ENCODE measurements at regions not wholly inside any gene's neighbourhood (a gene's known extent, or its start where the extent isn't known, plus 50 kb on each side); places are given as distances from the start of the nearest gene placed in this dataset.

GRCh38 chr18:32621034-32621433 lies 150.4 kb upstream of the GAREM1 start:
- H3K27ac ChIP-seq: no peak overlapping the region
- no peaks in the 10 kb centered on the region for H3K36me3 ChIP-seq
- H3K27me3 ChIP-seq (replicated peaks in 1 of 7): no peaks in the 10 kb centered on the region
- no peak for DNase-seq
- intact Hi-C loops (cut with DNase I; ENCODE audit: low total_unique reads): no loop called here
- H3K4me1 ChIP-seq: no peaks in the 10 kb centered on the region
- TF ChIP-seq CTCF (IDR thresholded peaks at IDR 0.05 in 8 of 11, conservative IDR thresholded peaks at IDR 0.05 in 3 of 11): no peak
- TF ChIP-seq POLR2AphosphoS5 (IDR thresholded peaks at IDR 0.05): no peak
- no peak for TF ChIP-seq POLR2A (IDR thresholded peaks at IDR 0.05)
- H3K4me3 ChIP-seq: no peak overlapping the region
- no peaks in the 10 kb centered on the region for H3K9me3 ChIP-seq
- WGBS, 5 donors: 33 to 44% (median 38%) methylated on average over 4 of the region's 4 CpGs

- H3K27ac ChIP-seq: no peak overlapping the region
- H3K9me3 ChIP-seq: no peaks in the 10 kb centered on the region
- DNase-seq: no peak
- no peaks in the 10 kb centered on the region for H3K36me3 ChIP-seq
- H3K4me1 ChIP-seq: no peaks in the 10 kb centered on the region
- intact Hi-C loops (cut with DNase I; ENCODE audit: low total_unique reads): no loop called here
- H3K27me3 ChIP-seq (replicated peaks in 1 of 7): no peaks in the 10 kb centered on the region
- TF ChIP-seq CTCF (IDR thresholded peaks at IDR 0.05 in 8 of 11, conservative IDR thresholded peaks at IDR 0.05 in 3 of 11) (no peak), POLR2AphosphoS5 (IDR thresholded peaks at IDR 0.05) (no peak), POLR2A (IDR thresholded peaks at IDR 0.05) (no peak)
- WGBS, 5 donors: 79 to 87% (median 84%) methylated on average over 4 of the region's 4 CpGs
- H3K4me3 ChIP-seq: no peak overlapping the region
Observed at GRCh38 chr18:32618546-32618945, 147.9 kb upstream of the GAREM1 start.

GRCh38 chr18:32613821-32614220 lies 143.1 kb upstream of the GAREM1 start:
- no peaks in the 10 kb centered on the region for H3K27me3 ChIP-seq (replicated peaks in 1 of 7)
- TF ChIP-seq CTCF (IDR thresholded peaks at IDR 0.05 in 8 of 11, conservative IDR thresholded peaks at IDR 0.05 in 3 of 11) (no peak), POLR2AphosphoS5 (IDR thresholded peaks at IDR 0.05) (no peak), POLR2A (IDR thresholded peaks at IDR 0.05) (no peak)

GRCh38 chr18:32612651-32613050 lies 142.0 kb upstream of the GAREM1 start:
- Histone ChIP-seq H3K36me3 (no peaks in the 10 kb centered on the region), H3K9me3 (no peaks in the 10 kb centered on the region), H3K4me1 (no peaks in the 10 kb centered on the region), H3K27me3 (replicated peaks in 1 of 7) (no peaks in the 10 kb centered on the region), H3K27ac (no peak overlapping the region), H3K4me3 (no peak overlapping the region)
- TF ChIP-seq POLR2A (IDR thresholded peaks at IDR 0.05): no peak
- no peak for TF ChIP-seq POLR2AphosphoS5 (IDR thresholded peaks at IDR 0.05)
- 69 to 76% (median 72%) methylated on average over 3 of the region's 3 CpGs for WGBS, 5 donors
- intact Hi-C loops (cut with DNase I; ENCODE audit: low total_unique reads): no loop called here
- no peak for DNase-seq

More at GRCh38 chr18:32613821-32614220, 143.1 kb upstream of the GAREM1 start:
- Histone ChIP-seq H3K27ac (no peak overlapping the region), H3K4me3 (no peak overlapping the region), H3K36me3 (no peaks in the 10 kb centered on the region), H3K9me3 (no peaks in the 10 kb centered on the region), H3K4me1 (no peaks in the 10 kb centered on the region)
- intact Hi-C loops (cut with DNase I; ENCODE audit: low total_unique reads): no loop called here
- WGBS, 5 donors: 68 to 83% (median 76%) methylated on average over 3 of the region's 3 CpGs
- no peak for DNase-seq

- H3K36me3 ChIP-seq: no peaks in the 10 kb centered on the region
- H3K4me3 ChIP-seq: no peak overlapping the region
- 16 to 32% (median 18%) methylated on average over 1 of the region's 1 CpG for WGBS, 5 donors
- H3K27me3 ChIP-seq (replicated peaks in 1 of 7): no peaks in the 10 kb centered on the region
- no peaks in the 10 kb centered on the region for H3K9me3 ChIP-seq
- H3K27ac ChIP-seq: no peak overlapping the region
- TF ChIP-seq CTCF (IDR thresholded peaks at IDR 0.05 in 8 of 11, conservative IDR thresholded peaks at IDR 0.05 in 3 of 11) (no peak), POLR2A (IDR thresholded peaks at IDR 0.05) (no peak), POLR2AphosphoS5 (IDR thresholded peaks at IDR 0.05) (no peak)
- intact Hi-C loops (cut with DNase I; ENCODE audit: low total_unique reads): no loop called here
- no peaks in the 10 kb centered on the region for H3K4me1 ChIP-seq
- no peak for DNase-seq
Observed at GRCh38 chr18:32610176-32610575, 139.5 kb upstream of the GAREM1 start.

Measured in spleen (tissue), 11 donors.